Endothelial cell of umbilical vein (primary cell): ENCODE measurements at regions not wholly inside any gene's neighbourhood (a gene's known extent, or its start where the extent isn't known, plus 50 kb on each side); places are given as distances from the start of the nearest gene placed in this dataset.

Experiments used
- BruUV-seq: library from RNA; stranded (reverse); fragments of 400-500 nt; replicated peaks from 2 replicates; lab custom pipeline; 2021; lab: Mats Ljungman, UMichigan
- CTCF ChIA-PET: fragments of 300-600, 350-600 bp; sonication (Branson Sonifier 250); formaldehyde crosslinking; loops from one replicate; lab custom pipeline; 2021; ENCODE audit warnings: antibody characterized with exemption, inconsistent platforms; lab: Charles Lee
- POLR2A ChIA-PET: fragments of 300-600, 350-600 bp; sonication (Branson Sonifier 250); formaldehyde crosslinking; loops from one replicate; lab custom pipeline; 2021; ENCODE audit warnings: antibody characterized with exemption, inconsistent platforms; lab: Charles Lee
- DNase-seq: peaks from one replicate; pipeline ENCODE4 v3.0.0-alpha.2; 2011; ENCODE audit warnings: low read depth, low spot score
- FAIRE-seq: peaks from 2 replicates; lab custom pipeline; 2011; peaks lifted over from hg19 to GRCh38; lab: Jason Lieb, UNC
- H2AFZ ChIP-seq: 2 replicates; pipeline ENCODE4 v1.6.0; 2012; ENCODE audit warnings: low read depth, low read length, control low read depth, inconsistent platforms
- H3K27ac ChIP-seq: 2 replicates; pipeline ENCODE4 v1.5.1; 2011; ENCODE audit warnings: low read depth, mild to moderate bottlenecking, control low read depth, low read length, moderate library complexity; ENCODE audit not compliant: insufficient read depth
- H3K27me3 ChIP-seq, 2 experiments: 2 replicates each; pipeline versions ENCODE4 v1.6.0 to v1.6.1; 2011; ENCODE audit warnings: low read length in 2 of 2, mixed read lengths in 1 of 2; ENCODE audit not compliant: control insufficient read depth in 2 of 2, insufficient read depth in 2 of 2
- H3K36me3 ChIP-seq, 2 experiments: 2 replicates in 1 of 2; 3 replicates in 1 of 2; pipeline ENCODE4 v1.5.1; 2011; ENCODE audit warnings: low read length in 2 of 2, mild to moderate bottlenecking in 1 of 2, moderate library complexity in 1 of 2; ENCODE audit not compliant: control insufficient read depth in 2 of 2, insufficient read depth in 2 of 2; ENCODE audit errors: extremely low read depth in 1 of 2
- H3K4me1 ChIP-seq: 3 replicates; pipeline ENCODE4 v1.5.1; 2011; ENCODE audit warnings: mild to moderate bottlenecking, low read length; ENCODE audit not compliant: control insufficient read depth, insufficient read depth; ENCODE audit errors: extremely low read depth
- H3K4me2 ChIP-seq: 2 replicates; pipeline ENCODE4 v1.6.1; 2011; ENCODE audit warnings: low read length, control low read depth, mixed read lengths; ENCODE audit not compliant: insufficient read depth
- H3K4me3 ChIP-seq, 3 experiments: fragments of 200-600 bp in 1 of 3; sonication (generic), shearing (Covaris generic) in 1 of 3; replicated peaks in 1 of 3; 2 replicates each; pipeline ENCODE4 v1.5.1; 2011 to 2016; ENCODE audit warnings: control low read depth in 3 of 3, low read length in 3 of 3, mild to moderate bottlenecking in 2 of 3, inconsistent platforms in 1 of 3, low read depth in 1 of 3, moderate library complexity in 1 of 3; ENCODE audit not compliant: insufficient read depth in 1 of 3
- H3K79me2 ChIP-seq: 2 replicates; pipeline ENCODE4 v1.6.0; 2012; ENCODE audit warnings: low read length, inconsistent platforms; ENCODE audit not compliant: control insufficient read depth, insufficient read depth
- H3K9ac ChIP-seq: replicated peaks from 2 replicates; pipeline ENCODE3; 2011; ENCODE audit warnings: low read length, control low read depth; ENCODE audit not compliant: insufficient read depth; ENCODE audit errors: extremely low read depth
- H3K9me1 ChIP-seq: replicated peaks from 3 replicates; pipeline ENCODE4 v1.6.0; 2011; ENCODE audit warnings: mild to moderate bottlenecking, low read length; ENCODE audit not compliant: control insufficient read depth, insufficient read depth; ENCODE audit errors: extremely low read depth
- H3K9me3 ChIP-seq: replicated peaks from 2 replicates; pipeline ENCODE4 v1.5.1; 2012; ENCODE audit warnings: low read length, inconsistent platforms; ENCODE audit not compliant: control insufficient read depth, insufficient read depth
- H4K20me1 ChIP-seq: replicated peaks from 2 replicates; pipeline ENCODE3; 2011; ENCODE audit warnings: mild to moderate bottlenecking, low read length; ENCODE audit not compliant: control insufficient read depth, insufficient read depth; ENCODE audit errors: extremely low read depth
- CTCF ChIP-seq, 2 donors: IDR thresholded peaks; 1 replicate in 1 of 2; 2 replicates in 1 of 2; pipeline ENCODE4 v1.5.1; 2011; ENCODE audit warnings: low read length in 2 of 2, mild to moderate bottlenecking in 2 of 2, moderate library complexity in 2 of 2, control low read depth in 1 of 2, inconsistent platforms in 1 of 2, low read depth in 1 of 2; ENCODE audit not compliant: insufficient read depth in 1 of 2; ENCODE audit errors: extremely low read depth in 1 of 2
- EZH2 ChIP-seq: IDR thresholded peaks from 2 replicates; pipeline ENCODE4 v1.6.1; 2012; ENCODE audit warnings: borderline replicate concordance, low read depth, mild to moderate bottlenecking, moderate library complexity, low read length, inconsistent platforms; ENCODE audit not compliant: severe bottlenecking
- FOS ChIP-seq: IDR thresholded peaks from 2 replicates; pipeline ENCODE4 v1.6.1; 2011; ENCODE audit warnings: mild to moderate bottlenecking, low read length, moderate library complexity, borderline replicate concordance; ENCODE audit not compliant: insufficient read depth
- GATA2 ChIP-seq: IDR thresholded peaks from 2 replicates; pipeline ENCODE4 v1.7.0; 2011; ENCODE audit warnings: low read depth, mild to moderate bottlenecking, moderate library complexity, mixed read lengths, low read length; ENCODE audit not compliant: insufficient read length, insufficient read depth
- JUN ChIP-seq: IDR thresholded peaks from 2 replicates; pipeline ENCODE4 v1.6.1; 2011; ENCODE audit warnings: borderline replicate concordance, low read depth; ENCODE audit not compliant: insufficient read length, insufficient read depth
- MAX ChIP-seq: IDR thresholded peaks from 2 replicates; pipeline ENCODE4 v1.6.1; 2011; ENCODE audit not compliant: insufficient read depth, insufficient read length
- MYC ChIP-seq: IDR thresholded peaks from one replicate; pipeline ENCODE4 v1.6.1; 2011; ENCODE audit warnings: mild to moderate bottlenecking, low read depth, low read length
- POLR2A ChIP-seq: IDR thresholded peaks from 2 replicates; pipeline ENCODE4 v1.6.1; 2012; ENCODE audit warnings: low read depth, mild to moderate bottlenecking, control low read depth, low read length
- POLR2AphosphoS5 ChIP-seq: IDR thresholded peaks from 2 replicates; pipeline ENCODE4 v1.6.1; 2012; ENCODE audit warnings: low read depth, mild to moderate bottlenecking, control low read depth, low read length, moderate library complexity; ENCODE audit not compliant: insufficient read depth
- dilution Hi-C: fragments of 300-500 bp; cut with MboI; formaldehyde crosslinking; loops from one replicate; pipeline ENCODE4 v1.15.0; 2019; ENCODE audit warnings: low sequenced_read_pairs; ENCODE audit not compliant: extremely low pct_ligation_motif_present
- intact Hi-C: fragments of 100-400 bp; cut with micrococcal nuclease; formaldehyde crosslinking; loops from one replicate; pipeline ENCODE4 v1.10.0; 2022

- no peaks in the 10 kb centered on the region for H4K20me1 ChIP-seq
- H3K4me1 ChIP-seq, result no peaks in the 10 kb centered on the region
- no peak overlapping the region for H3K4me3 ChIP-seq
- no peak overlapping the region for H3K9ac ChIP-seq
- no peak for DNase-seq
- POLR2A ChIA-PET, result no interaction called here
- H3K27ac ChIP-seq, result no peak overlapping the region
- no peak overlapping the region for H3K4me2 ChIP-seq
- no peak for TF ChIP-seq MAX
- TF ChIP-seq GATA2, result no peak
- no peak for TF ChIP-seq MYC
- no peak for TF ChIP-seq JUN
- TF ChIP-seq FOS, result no peak
- CTCF ChIA-PET, result no interaction called here
- no peak overlapping the region for H2AFZ ChIP-seq
- H3K27me3 ChIP-seq, result no peaks in the 10 kb centered on the region
- dilution Hi-C loops (no loop called here), intact Hi-C loops (no loop called here)
- H3K79me2 ChIP-seq, result no peaks in the 10 kb centered on the region
- no peaks in the 10 kb centered on the region for H3K36me3 ChIP-seq
- no peaks in the 10 kb centered on the region for H3K9me1 ChIP-seq
- H3K9me3 ChIP-seq, result no peaks in the 10 kb centered on the region
- BruUV-seq, result no TSS peak
- FAIRE-seq, result no peak
Measured at GRCh38 chr16:26395700-26396099, 671.0 kb upstream of the C16orf82 start.

DNA sequence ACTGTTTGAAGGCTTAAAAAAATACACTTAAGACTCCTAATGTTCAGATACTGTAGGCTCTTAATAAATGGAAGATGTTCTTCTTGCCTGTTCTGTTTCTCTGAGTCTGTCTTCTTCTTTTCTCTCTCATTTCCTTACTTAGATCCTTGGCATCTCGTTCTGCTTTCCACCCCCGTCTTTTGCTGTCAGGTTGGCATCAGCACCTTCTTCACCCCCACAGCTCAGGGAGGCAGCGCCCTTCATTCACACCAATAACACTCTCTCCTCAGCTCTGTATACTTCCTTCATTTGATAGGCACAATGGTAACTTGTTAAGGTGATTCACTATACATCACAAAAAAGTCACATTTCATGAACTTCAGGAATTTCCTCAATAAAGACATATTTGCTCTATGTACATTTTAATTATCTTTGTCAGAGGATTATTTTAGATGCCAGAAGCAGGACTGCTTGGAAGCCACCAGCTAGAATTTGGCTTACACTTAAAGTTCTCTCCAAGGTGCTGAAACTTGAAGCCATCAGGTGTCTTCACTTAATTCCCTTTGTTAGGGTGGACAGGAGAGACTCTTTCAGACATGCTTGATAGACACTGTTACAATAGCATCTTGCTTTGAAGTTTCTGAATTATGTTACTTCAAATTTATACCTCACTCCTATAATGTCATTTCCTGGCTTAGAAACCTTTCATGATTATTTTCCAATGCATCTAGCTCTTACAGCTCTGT, 670.1 kb upstream of the C16orf82 start:
- intact Hi-C loops (no loop called here), dilution Hi-C loops (no loop called here)
- no peaks in the 10 kb centered on the region for H3K27me3 ChIP-seq
- H3K9ac ChIP-seq, result no peak overlapping the region
- no peaks in the 10 kb centered on the region for H3K9me3 ChIP-seq
- no peaks in the 10 kb centered on the region for H3K9me1 ChIP-seq
- H3K4me1 ChIP-seq, result no peaks in the 10 kb centered on the region
- no peaks in the 10 kb centered on the region for H3K36me3 ChIP-seq
- CTCF ChIA-PET, result interaction anchor here (0.7 kb wide), 1 partner anchor 13 kb away, joined by 4 read pairs; no protein-coding TSS in a partner anchor
- BruUV-seq, result no TSS peak
- no peaks in the 10 kb centered on the region for H4K20me1 ChIP-seq
- POLR2A ChIA-PET, result no interaction called here
- no peak overlapping the region for H2AFZ ChIP-seq
- H3K79me2 ChIP-seq, result no peaks in the 10 kb centered on the region
- H3K4me3 ChIP-seq, result no peak overlapping the region
- FAIRE-seq, result no peak
- no peak for TF ChIP-seq POLR2A
- TF ChIP-seq MAX, result no peak
- TF ChIP-seq GATA2, result no peak
- TF ChIP-seq MYC, result no peak
- no peak for TF ChIP-seq FOS
- TF ChIP-seq EZH2, result no peak
- TF ChIP-seq POLR2AphosphoS5, result no peak
- TF ChIP-seq JUN, result no peak
- TF ChIP-seq CTCF (IDR thresholded peaks at IDR 0.05; ENCODE audit: extremely low read depth in 1 of 2, insufficient read depth in 1 of 2, low read depth in 1 of 2, low read length in 2 of 2), result no peak
- H3K4me2 ChIP-seq, result no peak overlapping the region
- H3K27ac ChIP-seq, result no peak overlapping the region
- no peak for DNase-seq
